Testis (tissue), 2 donors: ENCODE measurements at regions not wholly inside any gene's neighbourhood (a gene's known extent, or its start where the extent isn't known, plus 50 kb on each side); places are given as distances from the start of the nearest gene placed in this dataset.

Source experiments
- DNase-seq: peaks from one replicate; pipeline ENCODE4 v3.0.0-alpha.2; 2019
- H3K27ac ChIP-seq, 2 donors: fragments of 200-600 bp; sonication (generic); one replicate each; pipeline ENCODE4 v1.5.1; 2019
- H3K27me3 ChIP-seq: fragments of 200-600 bp; sonication (generic); one replicate; pipeline ENCODE4 v1.5.1; 2019
- H3K36me3 ChIP-seq: fragments of 200-600 bp; sonication (generic); one replicate; pipeline ENCODE4 v1.5.1; 2017; ENCODE audit warnings: low read depth; ENCODE audit errors: missing control alignments
- H3K4me1 ChIP-seq: fragments of 200-600 bp; sonication (generic); one replicate; pipeline ENCODE4 v1.5.1; 2019
- H3K4me3 ChIP-seq, 2 donors: fragments of 200-600 bp; sonication (generic); one replicate each; pipeline ENCODE4 v1.5.1; 2017 to 2019
- H3K9me3 ChIP-seq: fragments of 200-600 bp; sonication (generic); one replicate; pipeline ENCODE4 v1.5.1; 2017
- POLR2A ChIP-seq: fragments of 450-650 bp; IDR thresholded peaks from one replicate; pipeline ENCODE4 v1.6.1; 2017; ENCODE audit warnings: antibody characterized with exemption, mild to moderate bottlenecking, moderate library complexity
- WGBS, 2 donors: methylation state at CpG; one replicate each; pipeline ENCODE4 v1.1.5; 2018; 5-methylcytosine and 5-hydroxymethylcytosine counted together
- intact Hi-C: fragments of 100-400 bp; cut with DNase I; formaldehyde crosslinking; loops from one replicate; pipeline ENCODE4 v1.15.1; 2023; ENCODE audit warnings: low total_unique reads
- TF ChIP-seq, protein P1 (sequence below), 3 experiments: fragments of 450-650 bp in 2 of 3; fragments of 200-600 bp in 1 of 3; sonication (generic) in 1 of 3; IDR thresholded peaks; one replicate each; pipeline ENCODE4 v1.5.1; 2016 to 2019; ENCODE audit warnings: antibody characterized with exemption in 3 of 3, mild to moderate bottlenecking in 2 of 3, moderate library complexity in 1 of 3

GRCh38 chr7:156347132-156347531, 293.4 kb upstream of the RNF32 start:
- 60 to 76% methylated on average over 12 of the region's 12 CpGs for WGBS, 2 donors
- no peak for DNase-seq
- TF ChIP-seq POLR2A = no peak
- Histone ChIP-seq H3K27me3 (no peaks in the 10 kb centered on the region), H3K36me3 (no peaks in the 10 kb centered on the region), H3K4me1 (no peaks in the 10 kb centered on the region), H3K4me3 (no peak overlapping the region), H3K27ac (no peak overlapping the region), H3K9me3 (no peaks in the 10 kb centered on the region)
- intact Hi-C loops = no loop called here

GRCh38 chr7:156344595-156344994, 296.0 kb upstream of the RNF32 start:
- H3K27ac ChIP-seq = no peak overlapping the region
- H3K4me1 ChIP-seq = no peaks in the 10 kb centered on the region
- no peaks in the 10 kb centered on the region for H3K9me3 ChIP-seq
- intact Hi-C loops = no loop called here
- DNase-seq = no peak
- TF ChIP-seq, protein P1, sequence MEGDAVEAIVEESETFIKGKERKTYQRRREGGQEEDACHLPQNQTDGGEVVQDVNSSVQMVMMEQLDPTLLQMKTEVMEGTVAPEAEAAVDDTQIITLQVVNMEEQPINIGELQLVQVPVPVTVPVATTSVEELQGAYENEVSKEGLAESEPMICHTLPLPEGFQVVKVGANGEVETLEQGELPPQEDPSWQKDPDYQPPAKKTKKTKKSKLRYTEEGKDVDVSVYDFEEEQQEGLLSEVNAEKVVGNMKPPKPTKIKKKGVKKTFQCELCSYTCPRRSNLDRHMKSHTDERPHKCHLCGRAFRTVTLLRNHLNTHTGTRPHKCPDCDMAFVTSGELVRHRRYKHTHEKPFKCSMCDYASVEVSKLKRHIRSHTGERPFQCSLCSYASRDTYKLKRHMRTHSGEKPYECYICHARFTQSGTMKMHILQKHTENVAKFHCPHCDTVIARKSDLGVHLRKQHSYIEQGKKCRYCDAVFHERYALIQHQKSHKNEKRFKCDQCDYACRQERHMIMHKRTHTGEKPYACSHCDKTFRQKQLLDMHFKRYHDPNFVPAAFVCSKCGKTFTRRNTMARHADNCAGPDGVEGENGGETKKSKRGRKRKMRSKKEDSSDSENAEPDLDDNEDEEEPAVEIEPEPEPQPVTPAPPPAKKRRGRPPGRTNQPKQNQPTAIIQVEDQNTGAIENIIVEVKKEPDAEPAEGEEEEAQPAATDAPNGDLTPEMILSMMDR (IDR thresholded peaks at IDR 0.05) = no peak
- no peak for TF ChIP-seq POLR2A
- no peaks in the 10 kb centered on the region for H3K36me3 ChIP-seq
- WGBS, 2 donors = 52 to 82% methylated on average over 3 of the region's 3 CpGs
- no peak overlapping the region for H3K4me3 ChIP-seq
- no peaks in the 10 kb centered on the region for H3K27me3 ChIP-seq

DNA sequence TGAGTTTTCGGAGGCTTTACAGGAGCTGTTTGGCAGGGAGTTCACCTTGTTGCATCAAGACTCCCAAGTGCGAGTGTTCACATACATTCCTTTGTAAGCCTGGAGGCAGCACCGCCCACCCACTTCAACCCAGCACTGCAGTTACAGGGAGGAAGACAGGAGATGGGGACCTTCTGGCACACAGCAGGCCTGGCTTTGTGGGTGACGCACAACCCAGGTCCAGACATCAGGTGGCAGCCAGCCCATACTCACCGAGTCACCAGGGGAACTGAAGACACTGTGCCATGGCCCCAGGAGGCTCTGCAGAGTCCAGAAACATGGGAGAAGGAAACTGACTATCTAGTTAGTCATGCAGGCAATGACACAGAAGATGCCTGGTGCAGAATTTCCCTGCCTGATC, 305.9 kb upstream of the RNF32 start:
- Histone ChIP-seq H3K27me3 (no peaks in the 10 kb centered on the region), H3K9me3 (no peaks in the 10 kb centered on the region), H3K36me3 (no peaks in the 10 kb centered on the region), H3K4me1 (no peaks in the 10 kb centered on the region), H3K4me3 (no peak overlapping the region), H3K27ac (no peak overlapping the region)
- intact Hi-C loops = no loop called here
- 77 to 89% methylated on average over 2 to 5 of the region's 5 CpGs for WGBS, 2 donors
- TF ChIP-seq, protein P1 (IDR thresholded peaks at IDR 0.05) = no peak
- no peak for TF ChIP-seq POLR2A
- no peak for DNase-seq

- intact Hi-C loops = no loop called here
- Histone ChIP-seq H3K27me3 (no peaks in the 10 kb centered on the region), H3K4me3 (no peak overlapping the region), H3K4me1 (no peaks in the 10 kb centered on the region), H3K27ac (no peak overlapping the region), H3K36me3 (no peaks in the 10 kb centered on the region), H3K9me3 (no peaks in the 10 kb centered on the region)
- DNase-seq = no peak
- WGBS, 2 donors = 45 to 58% methylated on average over 4 of the region's 4 CpGs
- TF ChIP-seq, protein P1 (IDR thresholded peaks at IDR 0.05) = no peak
- TF ChIP-seq POLR2A = no peak
Measured at GRCh38 chr7:156327916-156328315, 312.7 kb upstream of the RNF32 start.

GRCh38 chr7:156327474-156327873, 313.1 kb upstream of the RNF32 start:
- no peak overlapping the region for H3K27ac ChIP-seq
- no peaks in the 10 kb centered on the region for H3K9me3 ChIP-seq
- no peaks in the 10 kb centered on the region for H3K36me3 ChIP-seq
- no peaks in the 10 kb centered on the region for H3K27me3 ChIP-seq
- intact Hi-C loops = no loop called here
- whole genome bisulfite sequencing, 2 donors = 84 to 88% methylated on average over 2 of the region's 2 CpGs
- no peak for DNase-seq
- H3K4me1 ChIP-seq = no peaks in the 10 kb centered on the region
- no peak for TF ChIP-seq POLR2A
- TF ChIP-seq, protein P1 (IDR thresholded peaks at IDR 0.05) = no peak
- H3K4me3 ChIP-seq = no peak overlapping the region
